ENCODE measurements at regions not wholly inside any gene's neighbourhood (a gene's known extent, or its start where the extent isn't known, plus 50 kb on each side); places are given as distances from the start of the nearest gene placed in this dataset.

GRCh38 chr14:97916100-97916499 is 1118.9 kb downstream of the VRK1 start:
- DNase-seq: no peak

DNA sequence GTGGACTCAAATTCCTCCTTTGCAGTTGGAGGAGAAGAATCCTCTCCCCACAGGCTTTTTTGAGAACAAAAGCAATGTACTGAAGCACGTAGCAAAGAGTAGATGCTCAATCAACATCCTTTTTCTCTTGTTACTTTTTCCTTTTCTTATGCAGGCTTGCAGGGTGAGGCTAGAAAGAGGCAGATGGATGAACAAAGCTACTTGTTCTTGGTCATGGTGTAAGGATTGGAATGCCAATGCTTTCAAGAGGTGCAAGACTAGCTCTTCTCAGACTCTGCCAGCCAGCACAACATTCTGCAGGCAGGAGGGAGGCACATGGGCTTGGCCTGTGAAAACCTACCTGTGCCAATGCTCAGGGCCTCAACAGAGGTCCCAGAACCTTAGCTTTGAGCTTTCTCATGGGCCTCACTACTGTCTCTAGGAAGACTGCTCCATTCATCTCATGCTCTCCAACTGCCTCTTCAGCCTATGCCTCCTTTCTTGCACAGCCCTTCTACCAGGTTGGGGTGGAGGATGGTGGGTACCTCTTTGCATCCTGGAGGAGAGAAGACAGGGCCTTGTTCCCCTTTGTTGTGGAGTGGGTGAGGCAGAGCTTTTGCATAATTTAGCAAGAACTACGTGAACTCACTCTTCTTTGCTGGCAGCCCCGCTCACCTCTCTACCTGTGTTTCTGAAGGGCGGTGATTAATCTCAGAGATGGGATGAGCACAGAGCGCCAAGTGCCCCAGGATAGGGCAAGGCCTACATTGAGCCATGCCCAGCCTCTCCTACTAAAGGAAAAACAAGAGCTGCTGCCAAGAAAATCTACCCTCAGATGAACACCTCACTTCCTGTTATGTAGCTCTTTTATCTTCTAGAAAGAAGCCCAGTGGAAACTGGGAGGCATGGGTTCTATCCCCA is 1119.7 kb downstream of the VRK1 start:
- no peak for DNase-seq

- DNase-seq: no peak
Measured at GRCh38 chr14:97920201-97920600, 1123.0 kb downstream of the VRK1 start.

DNA sequence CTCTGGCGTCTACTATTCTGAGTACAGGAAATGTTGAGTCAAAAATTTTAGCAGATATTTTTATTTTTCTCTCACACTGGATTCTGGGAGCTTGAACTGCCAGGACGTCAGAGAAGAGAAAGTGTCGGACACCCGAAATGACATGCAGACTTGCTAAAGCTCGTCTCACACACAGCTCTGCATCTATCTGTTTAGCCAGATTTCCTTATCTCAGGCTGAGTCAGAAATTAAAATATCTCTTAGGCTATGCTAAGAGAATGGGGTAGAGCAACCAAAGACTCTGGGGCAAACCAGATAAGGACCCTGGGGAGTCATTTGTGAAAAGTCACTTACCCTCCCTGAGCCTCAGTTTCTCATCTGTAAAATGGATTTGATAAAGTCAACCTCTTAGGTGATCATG is 1124.1 kb downstream of the VRK1 start:
- no peak for DNase-seq

GRCh38 chr14:97924922-97925613 is 1127.9 kb downstream of the VRK1 start:
- no peak for DNase-seq

DNA sequence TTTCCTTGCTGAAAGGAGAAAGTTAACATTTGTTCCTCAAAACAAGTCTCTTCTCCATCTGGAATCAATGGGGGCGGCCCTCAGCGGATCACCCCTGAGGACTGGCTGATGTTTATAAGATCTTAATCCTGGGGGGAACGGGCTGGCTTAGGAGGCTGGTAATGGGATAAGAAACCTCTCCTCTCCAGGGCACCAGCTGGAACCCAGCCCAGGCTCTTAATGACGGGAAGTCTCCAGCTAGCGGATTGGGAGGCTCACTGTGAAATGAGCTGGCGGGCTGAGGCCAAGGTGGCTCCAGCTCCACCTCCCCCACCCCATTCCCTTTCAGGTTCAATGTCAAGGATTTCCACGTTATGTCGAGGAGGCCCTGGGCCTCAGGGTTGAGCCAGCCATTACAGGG is 1133.0 kb downstream of the VRK1 start:
- no peak for DNase-seq

DNA sequence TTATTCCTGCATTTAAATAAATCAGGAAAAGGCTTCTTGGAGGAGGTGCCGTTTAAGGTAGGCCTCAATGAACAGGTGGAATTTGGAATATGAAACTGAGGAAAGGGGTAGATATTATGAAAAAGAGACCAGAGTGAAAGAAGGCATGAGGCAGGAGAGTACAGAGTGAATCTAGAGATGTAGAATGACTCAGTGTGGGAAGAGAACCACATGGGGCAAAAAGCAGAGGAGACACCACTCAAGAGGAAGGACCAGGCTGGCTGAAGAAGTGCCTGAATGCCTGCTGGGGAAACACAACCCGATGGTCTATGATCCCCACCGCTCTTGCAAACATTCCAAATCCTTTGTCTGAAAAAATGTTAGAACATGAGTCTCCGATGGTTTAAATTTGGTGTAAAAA is 1134.1 kb downstream of the VRK1 start:
- no peak for DNase-seq

- DNase-seq: no peak
Measured at GRCh38 chr14:97942921-97943320, 1145.7 kb downstream of the VRK1 start.

- DNase-seq: no peak
Measured at GRCh38 chr14:97943619-97944018, 1146.4 kb downstream of the VRK1 start.

DNA sequence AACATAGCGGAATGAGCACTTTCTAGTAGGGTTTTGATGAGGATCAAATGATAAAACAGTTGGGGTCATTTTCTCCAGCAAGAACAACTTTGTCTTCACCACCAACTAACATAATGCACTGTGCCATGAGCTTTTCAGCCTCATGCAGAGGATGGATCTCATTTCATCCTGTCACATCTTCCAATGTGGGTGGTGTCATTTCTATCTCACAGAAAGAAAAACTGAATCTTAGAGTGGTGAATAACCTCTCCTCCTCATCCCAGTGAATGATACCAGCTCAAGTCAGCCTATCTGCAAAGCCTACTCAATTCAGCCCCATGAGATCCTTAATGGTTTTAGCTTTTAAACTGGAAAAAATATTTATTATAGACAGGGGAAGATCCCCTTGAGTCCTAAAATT is 1147.2 kb downstream of the VRK1 start:
- DNase-seq: no peak

GRCh38 chr14:97945631-97946030 is 1148.4 kb downstream of the VRK1 start:
- DNase-seq: peak; percentile 8

- DNase-seq: peak; percentile 12
Measured at GRCh38 chr14:97946240-97946639, 1149.1 kb downstream of the VRK1 start.

- no peak for DNase-seq
Measured at GRCh38 chr14:97946641-97947040, 1149.5 kb downstream of the VRK1 start.

GRCh38 chr14:97948841-97949240 is 1151.7 kb downstream of the VRK1 start:
- no peak for DNase-seq

GRCh38 chr14:97956581-97957340 is 1159.6 kb downstream of the VRK1 start:
- DNase-seq: no peak

DNA sequence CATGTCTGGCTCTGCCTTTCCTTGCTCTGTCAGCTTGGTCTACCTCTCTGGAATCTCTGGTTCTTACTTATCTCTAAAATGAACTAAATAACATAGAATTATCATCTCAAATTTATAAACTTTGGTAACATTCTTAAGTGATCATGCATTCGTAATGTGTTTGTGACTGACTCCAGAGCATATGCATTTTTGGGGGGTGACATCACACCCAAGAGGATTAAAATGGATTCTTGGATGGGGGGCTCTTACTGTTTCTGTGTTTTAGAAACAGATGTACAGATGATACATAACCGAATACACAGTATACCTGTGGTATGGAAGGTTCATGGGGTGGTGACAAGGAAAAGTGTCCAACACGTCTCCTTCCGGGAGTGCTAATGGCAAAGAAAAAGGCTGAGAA is 1162.1 kb downstream of the VRK1 start:
- DNase-seq: no peak

- DNase-seq: no peak
Measured at GRCh38 chr14:97960436-97960835, 1163.3 kb downstream of the VRK1 start.

DNA sequence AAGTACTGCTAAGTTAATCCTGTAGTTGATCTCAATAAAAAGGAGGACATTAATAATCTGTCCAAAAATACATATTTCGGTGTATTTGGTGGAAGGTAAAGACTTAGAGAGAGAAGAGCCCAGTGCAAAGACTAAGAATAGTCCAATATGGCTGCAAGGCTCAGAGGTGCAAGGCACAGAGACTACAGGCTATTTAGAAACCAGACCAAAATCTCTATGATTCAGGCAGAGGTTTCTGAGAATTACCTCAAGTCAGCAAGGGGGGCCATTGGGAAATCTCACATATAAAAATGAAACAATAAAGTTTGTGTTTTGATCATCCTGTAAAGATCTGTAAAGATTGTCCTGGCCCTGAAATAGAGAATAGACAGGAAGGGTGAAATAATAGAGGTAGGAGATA is 1173.0 kb downstream of the VRK1 start:
- DNase-seq: no peak

DNA sequence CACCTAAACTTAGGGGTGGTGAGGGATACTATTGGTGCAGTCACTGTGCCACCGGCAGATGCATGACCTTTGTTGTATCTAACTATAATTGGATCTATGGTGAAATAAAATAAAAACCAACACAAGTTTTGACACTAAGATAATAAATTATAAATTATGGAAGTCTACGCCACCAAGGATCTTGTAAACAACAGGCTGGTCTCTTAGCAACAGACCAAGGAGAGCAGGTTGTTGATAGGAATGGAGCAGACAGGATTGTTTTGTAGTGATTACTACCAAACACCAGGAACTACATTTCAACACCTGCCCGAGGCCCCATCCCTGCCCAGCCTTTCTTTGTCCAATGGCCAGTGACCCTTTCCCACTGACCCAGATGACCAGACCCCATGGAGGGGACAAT is 1178.0 kb downstream of the VRK1 start:
- DNase-seq: peak; percentile 47

GRCh38 chr14:97975962-97976361 is 1178.8 kb downstream of the VRK1 start:
- DNase-seq: no peak

- DNase-seq: no peak
Measured at GRCh38 chr14:97976861-97977260, 1179.7 kb downstream of the VRK1 start.

DNA sequence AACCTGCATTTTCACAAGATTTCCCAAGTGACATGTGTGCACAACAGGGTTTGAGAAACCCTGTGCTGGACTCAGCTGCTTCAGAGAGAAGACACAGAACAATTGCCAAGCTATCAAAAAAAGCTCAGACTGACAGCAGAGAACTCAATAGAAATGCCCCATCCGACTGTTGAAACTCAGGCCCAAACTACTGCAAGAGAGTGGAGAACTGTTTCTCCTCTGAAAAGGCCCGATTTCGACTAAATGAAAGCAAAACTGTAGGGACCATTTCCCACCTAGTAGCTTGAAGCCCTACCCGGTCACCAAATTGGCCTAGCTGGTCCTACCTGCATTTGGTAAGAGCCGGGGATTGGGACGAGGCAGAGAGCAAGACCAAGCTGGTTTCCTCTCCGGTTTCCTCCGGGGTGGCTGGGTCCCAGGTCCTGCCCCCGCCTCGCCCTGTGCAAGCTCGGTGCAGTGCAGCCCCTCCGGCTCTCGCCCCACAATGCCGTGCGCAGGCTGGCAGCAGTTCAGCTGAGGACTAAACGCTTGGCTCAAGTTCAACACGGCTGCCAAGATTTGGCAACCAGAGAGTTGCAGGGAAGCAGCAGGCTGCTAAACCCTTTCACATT is 1180.6 kb downstream of the VRK1 start:
- DNase-seq: peak; percentile 99

DNA sequence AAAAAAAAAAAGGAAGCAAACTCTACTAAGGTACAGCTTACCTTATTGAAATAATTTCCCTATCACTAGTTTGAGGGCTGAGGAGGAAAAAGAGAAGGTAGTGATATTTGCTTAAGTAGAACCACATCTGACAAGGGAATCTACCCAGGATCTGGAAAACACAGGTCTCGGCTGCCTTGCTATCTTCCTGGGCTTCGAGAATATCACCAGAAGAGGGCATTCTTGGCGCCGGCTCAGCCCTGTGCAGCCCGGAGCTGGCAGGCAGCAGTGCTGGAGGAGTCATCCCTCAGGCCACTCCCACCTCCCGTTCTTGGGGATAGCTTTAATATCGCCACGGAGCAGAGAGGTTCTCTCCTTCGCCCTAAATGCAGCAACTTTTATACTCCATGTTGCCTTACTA is 1181.2 kb downstream of the VRK1 start:
- peak; percentile 93 for DNase-seq

All from COR-L47 (cell line).